ENCODE measurements at regions not wholly inside any gene's neighbourhood (a gene's known extent, or its start where the extent isn't known, plus 50 kb on each side); places are given as distances from the start of the nearest gene placed in this dataset.

DNA sequence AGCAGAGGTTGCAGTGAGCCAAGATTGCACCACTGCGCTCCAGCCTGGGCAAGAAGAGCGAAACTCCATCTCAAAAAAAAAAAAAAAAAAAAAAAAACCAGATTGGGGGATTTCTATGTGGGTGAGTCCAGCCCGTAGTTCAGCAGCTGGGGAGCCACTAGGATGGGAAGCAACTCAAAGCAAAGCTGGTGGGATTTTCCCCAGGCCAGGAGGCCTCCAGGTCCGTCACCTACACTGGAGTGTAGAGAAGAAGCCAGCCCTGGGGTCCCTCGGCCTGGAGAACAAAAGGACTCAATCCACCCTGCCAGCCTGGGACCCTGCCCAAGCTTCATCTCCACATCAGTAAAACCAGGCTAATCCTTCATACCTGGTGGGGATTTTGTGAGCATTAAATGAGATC is 121.3 kb upstream of the CACNA1A start:
- TF ChIP-seq POLR2A (IDR thresholded peaks at IDR 0.05; ENCODE audit: low read length) (no peak), GATA1 (IDR thresholded peaks at IDR 0.05; ENCODE audit: low read depth, low read length) (no peak)

Data from erythroblast (primary cell).